Suppressor macrophage treated with lipopolysaccharide for 4 hours (primary cell): ENCODE measurements at regions not wholly inside any gene's neighbourhood (a gene's known extent, or its start where the extent isn't known, plus 50 kb on each side); places are given as distances from the start of the nearest gene placed in this dataset.
A peak's percentile ranks its signal among the peaks of the same experiment; 100 is the strongest.

Experiments used
- DNase-seq: peaks from one replicate; pipeline ENCODE4 v3.0.0-alpha.2; 2020

DNA sequence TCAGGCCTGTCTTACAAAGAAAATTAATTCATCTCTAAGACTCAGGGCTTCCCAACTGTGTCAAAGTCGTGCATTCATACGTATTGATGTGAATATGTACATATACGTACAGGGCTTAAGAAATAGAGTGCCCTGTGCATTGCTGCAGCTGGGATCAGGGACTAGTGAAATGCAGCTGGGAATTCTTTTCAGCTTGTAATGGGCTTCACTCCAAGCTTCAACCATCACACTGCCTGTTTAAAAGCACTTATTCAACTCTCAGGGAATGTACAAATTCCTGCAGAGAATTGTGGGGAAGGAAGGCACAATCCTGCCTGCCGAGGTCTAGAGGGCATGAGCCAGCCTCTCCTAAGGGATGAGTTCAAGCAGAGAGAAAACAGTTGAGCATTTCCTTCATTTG lies 59.6 kb upstream of the MAN2A1 start:
- no peak for DNase-seq

DNA sequence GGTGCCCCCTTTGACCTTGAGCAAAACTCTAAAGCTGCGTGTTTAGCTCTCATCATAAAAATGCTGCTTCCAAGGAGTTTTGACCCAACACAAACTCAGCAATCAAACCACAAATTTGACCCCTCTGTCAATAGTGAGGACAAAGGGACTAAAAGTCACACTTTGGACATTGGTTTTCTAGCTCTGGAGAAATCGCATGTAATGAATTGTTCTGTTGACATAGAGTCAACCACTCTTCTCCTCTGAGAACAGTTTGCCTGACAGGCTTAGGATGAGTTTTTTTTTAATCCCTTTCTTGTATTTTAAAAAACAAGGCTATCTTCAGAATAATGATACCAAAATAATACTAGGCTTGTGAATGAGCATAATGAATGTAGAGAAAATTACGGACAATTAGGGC lies 61.1 kb upstream of the MAN2A1 start:
- DNase-seq: no peak

GRCh38 chr5:109621266-109621665 lies 68.5 kb upstream of the MAN2A1 start:
- DNase-seq: peak; percentile 6

GRCh38 chr5:109620651-109621050 lies 69.1 kb upstream of the MAN2A1 start:
- no peak for DNase-seq

GRCh38 chr5:109619606-109620005 lies 70.1 kb upstream of the MAN2A1 start:
- peak; percentile 8 for DNase-seq

GRCh38 chr5:109619021-109619460 lies 70.7 kb upstream of the MAN2A1 start:
- peak; percentile 18 for DNase-seq

GRCh38 chr5:109614981-109615380 lies 74.7 kb upstream of the MAN2A1 start:
- no peak for DNase-seq

DNA sequence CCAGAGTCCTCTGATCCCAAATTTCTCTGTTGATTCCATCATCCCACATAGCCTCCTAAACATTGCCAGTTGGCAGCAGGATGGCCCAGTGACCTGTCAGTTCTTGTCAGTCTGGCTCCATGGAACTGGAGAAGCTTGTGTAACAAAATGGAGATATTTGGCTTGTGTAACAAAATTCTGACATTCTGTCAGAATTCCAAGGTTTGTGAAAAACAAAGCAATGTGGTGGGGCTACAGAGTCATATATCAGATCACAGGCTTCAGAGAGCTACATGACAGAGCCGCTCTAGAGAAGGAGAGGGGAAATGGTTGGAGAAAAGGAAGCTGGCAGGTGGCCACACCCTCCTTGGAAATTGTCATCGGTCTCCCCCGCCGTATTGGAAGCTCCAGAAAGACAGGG lies 75.4 kb upstream of the MAN2A1 start:
- no peak for DNase-seq

- no peak for DNase-seq
These were observed 77.3 kb upstream of the MAN2A1 start for GRCh38 chr5:109612278-109612905.

DNA sequence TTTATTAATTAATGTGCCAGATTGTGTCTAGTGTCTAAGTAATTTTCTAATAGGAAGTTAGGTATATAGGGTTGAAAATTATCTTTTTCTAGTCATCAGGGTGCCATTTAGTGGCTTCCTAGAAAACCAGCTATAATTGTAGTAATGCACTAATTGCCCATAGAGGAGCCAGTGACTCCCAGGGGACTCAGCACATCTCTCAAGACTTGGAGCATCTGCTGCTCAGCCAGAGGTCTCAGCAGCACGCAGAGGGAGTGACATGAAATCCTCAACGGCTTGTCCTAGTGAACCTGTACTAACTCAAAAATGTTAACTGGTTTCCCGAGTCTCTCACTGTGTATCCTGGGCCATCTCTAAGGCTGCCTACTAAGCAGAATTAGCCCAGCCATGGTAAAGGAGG lies 78.2 kb upstream of the MAN2A1 start:
- DNase-seq: no peak

DNA sequence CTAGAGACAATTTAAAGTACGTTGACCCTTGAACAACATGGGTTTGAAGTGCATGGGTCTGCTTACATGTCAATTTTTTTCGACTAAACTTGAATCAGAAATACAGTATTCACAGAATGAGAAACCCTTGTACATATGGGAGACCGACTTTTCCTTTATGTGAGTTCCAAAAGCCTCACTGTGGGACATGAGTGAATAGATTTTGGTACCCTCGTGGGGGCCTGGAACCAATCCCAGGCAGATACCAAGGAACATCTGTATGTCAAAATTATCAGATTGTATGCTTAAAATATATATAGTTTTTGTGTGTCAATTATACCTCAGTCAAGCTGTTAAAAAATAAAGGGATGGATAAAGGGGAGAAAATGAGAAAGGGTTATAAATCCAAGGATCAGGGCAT lies 78.7 kb upstream of the MAN2A1 start:
- no peak for DNase-seq

DNA sequence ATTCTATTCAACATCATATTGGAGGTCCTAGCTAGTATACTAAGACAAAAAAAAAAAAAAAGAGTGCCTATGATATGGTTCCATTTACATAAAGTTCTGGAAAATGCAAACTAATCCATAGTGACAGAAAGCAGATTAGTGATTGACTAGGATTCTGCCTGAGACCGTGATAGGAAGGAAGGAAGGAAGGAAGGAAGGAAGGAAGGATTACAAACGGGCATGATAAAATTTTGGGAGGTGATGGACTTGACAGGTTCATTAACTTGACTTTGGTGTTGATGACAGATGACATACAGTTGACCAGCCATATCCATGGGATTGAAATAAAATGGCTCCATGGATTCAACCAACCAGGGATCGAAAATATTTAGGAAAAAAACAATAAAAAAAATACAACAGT lies 79.1 kb upstream of the MAN2A1 start:
- no peak for DNase-seq

DNA sequence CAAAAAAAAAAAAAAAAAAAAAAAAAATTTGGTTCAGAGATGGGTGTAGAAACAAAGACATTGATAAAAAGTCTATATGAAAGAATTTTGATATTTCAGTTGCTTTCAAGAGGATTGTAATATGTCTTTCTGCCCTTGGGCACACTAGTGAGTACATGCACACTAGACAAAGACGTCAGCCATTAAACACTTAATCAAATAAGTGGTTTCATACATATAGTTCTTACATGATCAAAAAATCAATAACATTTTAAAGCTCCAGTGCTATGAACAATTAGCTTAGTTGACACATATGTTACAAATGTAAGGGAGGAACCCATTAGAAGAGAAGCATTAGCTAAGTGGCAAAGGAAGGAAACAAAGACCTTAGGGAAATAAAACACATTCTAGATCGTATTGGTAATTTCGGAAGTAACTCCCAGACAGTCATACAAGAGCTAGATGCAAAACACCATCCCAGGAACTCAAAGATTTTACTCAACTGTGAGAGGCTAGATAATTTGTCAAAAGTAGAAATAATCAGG lies 84.5 kb upstream of the MAN2A1 start:
- DNase-seq: no peak

DNA sequence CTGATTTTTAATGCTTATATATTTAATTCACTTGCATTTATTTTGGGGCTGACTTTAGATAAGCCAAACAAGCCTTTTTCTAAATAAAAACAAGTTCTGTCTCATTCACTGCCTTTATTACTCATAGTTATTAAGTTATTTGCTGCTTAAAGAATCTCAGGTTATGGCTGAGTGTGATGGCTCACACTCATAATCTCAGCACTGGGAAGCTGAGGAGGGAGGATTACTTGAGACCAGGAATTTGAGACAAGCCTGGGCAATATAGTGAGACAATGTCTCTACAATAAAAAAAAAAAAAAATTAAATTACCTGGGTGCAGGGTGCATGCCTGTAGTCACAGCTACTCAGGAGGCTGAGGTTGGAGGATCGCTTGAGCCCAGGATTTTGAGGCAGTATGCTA lies 85.0 kb upstream of the MAN2A1 start:
- no peak for DNase-seq

DNA sequence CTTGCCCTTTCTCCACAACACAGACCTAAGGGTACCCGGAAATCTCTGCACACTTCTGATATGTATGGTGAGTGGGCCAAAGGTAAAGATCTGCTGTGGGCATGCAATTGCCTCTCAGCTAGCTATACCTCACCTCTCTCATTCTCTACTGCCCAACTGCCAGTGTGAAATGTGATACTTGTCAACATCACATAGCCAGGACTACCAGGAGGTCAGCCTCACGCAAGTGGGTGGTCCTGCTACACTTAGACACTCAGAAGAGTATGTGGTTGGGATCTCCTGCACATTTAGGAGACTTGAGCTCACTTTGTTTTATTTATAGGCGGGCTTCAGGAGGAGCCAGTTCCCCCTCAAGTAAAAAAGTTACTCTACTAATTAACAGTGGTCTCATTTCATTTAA lies 88.0 kb upstream of the MAN2A1 start:
- no peak for DNase-seq

GRCh38 chr5:109597893-109598292 lies 91.8 kb upstream of the MAN2A1 start:
- DNase-seq: no peak

DNA sequence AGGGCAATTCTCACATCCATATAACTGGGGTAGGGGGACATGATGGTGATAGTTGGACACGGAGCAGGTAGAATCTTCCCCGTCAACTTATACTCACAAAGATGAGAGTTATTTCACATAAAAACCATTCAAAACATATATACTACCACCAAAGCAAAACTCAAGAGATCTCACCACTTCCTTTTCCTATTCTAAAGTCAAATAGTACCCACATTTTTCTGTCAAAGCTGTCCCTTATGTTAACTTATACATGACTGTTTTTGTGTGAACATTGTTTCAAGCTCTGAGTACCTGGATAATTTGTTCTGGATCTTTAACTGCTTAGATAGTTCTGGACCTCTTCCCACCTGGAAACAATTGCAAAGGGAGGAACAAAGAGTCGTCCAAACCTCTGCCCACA lies 95.5 kb upstream of the MAN2A1 start:
- DNase-seq: no peak

- no peak for DNase-seq
These were observed 98.9 kb upstream of the MAN2A1 start for GRCh38 chr5:109590799-109591198.

GRCh38 chr5:109589986-109590385 lies 99.7 kb upstream of the MAN2A1 start:
- no peak for DNase-seq

GRCh38 chr5:109589239-109589638 lies 100.5 kb upstream of the MAN2A1 start:
- DNase-seq: no peak

- DNase-seq: no peak
These were observed 101.3 kb upstream of the MAN2A1 start for GRCh38 chr5:109588281-109589035.

DNA sequence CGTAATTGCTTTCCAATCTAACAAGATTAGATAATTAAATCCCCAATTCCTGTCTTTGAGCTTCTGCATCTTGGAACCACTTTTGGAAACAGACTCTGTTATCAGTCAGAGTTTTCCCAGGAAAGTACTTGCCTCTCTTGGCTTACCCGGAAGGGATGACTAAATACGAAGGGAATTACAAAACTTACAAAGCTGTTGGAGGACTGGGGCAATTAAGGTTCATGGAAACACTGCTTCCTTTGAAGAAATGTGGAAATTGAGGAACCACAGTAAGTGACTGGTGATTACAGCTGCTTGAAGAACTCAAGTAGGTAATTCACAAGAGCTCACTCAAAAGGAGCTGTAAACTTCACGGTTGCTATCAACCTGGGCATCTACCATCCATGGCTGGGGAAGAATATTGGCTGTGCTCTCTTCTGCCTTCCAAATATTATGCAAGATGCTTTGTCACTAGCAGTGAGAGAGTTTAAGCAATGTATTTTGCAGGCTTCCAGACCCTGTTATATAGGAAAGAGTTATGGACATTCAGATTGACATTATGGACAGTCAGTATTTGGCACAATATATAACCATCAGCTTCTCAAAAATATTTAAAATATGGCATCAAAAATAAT lies 104.6 kb upstream of the MAN2A1 start:
- no peak for DNase-seq

- DNase-seq: no peak
These were observed 109.5 kb upstream of the MAN2A1 start for GRCh38 chr5:109580225-109580624.

- DNase-seq: no peak
These were observed 114.2 kb upstream of the MAN2A1 start for GRCh38 chr5:109575506-109575905.
